HFF-Myc (cell line): ENCODE measurements at regions not wholly inside any gene's neighbourhood (a gene's known extent, or its start where the extent isn't known, plus 50 kb on each side); places are given as distances from the start of the nearest gene placed in this dataset.

Experiments
- DNase-seq: peaks from one replicate; pipeline ENCODE4 v3.0.0-alpha.2; 2011; ENCODE audit warnings: low read depth; ENCODE audit errors: extremely low read depth
- H3K4me3 ChIP-seq: replicated peaks from 2 replicates; pipeline ENCODE4 v1.5.1; 2011; ENCODE audit warnings: low read depth, mild to moderate bottlenecking, control low read depth, low read length
- TF ChIP-seq, protein P1 (sequence below): IDR thresholded peaks from 2 replicates; pipeline ENCODE4 v1.5.1; 2012; ENCODE audit warnings: mild to moderate bottlenecking, low read depth, low read length, control low read depth; ENCODE audit errors: missing control alignments

- DNase-seq = peak; percentile 26
- H3K4me3 ChIP-seq = no peak overlapping the region
- TF ChIP-seq, protein P1, sequence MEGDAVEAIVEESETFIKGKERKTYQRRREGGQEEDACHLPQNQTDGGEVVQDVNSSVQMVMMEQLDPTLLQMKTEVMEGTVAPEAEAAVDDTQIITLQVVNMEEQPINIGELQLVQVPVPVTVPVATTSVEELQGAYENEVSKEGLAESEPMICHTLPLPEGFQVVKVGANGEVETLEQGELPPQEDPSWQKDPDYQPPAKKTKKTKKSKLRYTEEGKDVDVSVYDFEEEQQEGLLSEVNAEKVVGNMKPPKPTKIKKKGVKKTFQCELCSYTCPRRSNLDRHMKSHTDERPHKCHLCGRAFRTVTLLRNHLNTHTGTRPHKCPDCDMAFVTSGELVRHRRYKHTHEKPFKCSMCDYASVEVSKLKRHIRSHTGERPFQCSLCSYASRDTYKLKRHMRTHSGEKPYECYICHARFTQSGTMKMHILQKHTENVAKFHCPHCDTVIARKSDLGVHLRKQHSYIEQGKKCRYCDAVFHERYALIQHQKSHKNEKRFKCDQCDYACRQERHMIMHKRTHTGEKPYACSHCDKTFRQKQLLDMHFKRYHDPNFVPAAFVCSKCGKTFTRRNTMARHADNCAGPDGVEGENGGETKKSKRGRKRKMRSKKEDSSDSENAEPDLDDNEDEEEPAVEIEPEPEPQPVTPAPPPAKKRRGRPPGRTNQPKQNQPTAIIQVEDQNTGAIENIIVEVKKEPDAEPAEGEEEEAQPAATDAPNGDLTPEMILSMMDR = no peak
Observed at GRCh38 chr19:31127134-31127967, 221.9 kb downstream of the TSHZ3 start.

DNA sequence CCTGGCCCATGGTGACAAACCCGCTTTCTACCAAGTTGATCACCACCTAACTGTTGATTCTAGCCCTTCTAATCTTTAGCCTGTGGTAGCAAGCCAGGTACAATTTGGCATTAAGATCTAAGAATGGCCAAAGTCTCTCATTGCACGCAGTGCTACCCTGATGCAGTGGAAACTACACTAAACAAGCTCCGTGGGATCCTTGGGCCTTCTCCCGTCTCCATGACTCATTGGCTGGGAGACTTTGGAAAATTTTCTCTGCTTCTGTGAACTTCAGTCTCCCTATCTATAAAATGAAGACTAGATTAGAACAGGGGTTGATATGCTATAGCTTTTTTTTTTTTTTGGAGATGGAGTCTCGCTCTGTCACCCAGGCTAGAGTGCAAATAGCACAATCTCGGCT is 223.0 kb downstream of the TSHZ3 start:
- no peak overlapping the region for H3K4me3 ChIP-seq
- TF ChIP-seq, protein P1 = no peak
- no peak for DNase-seq

- no peak for DNase-seq
- TF ChIP-seq, protein P1 = no peak
- no peak overlapping the region for H3K4me3 ChIP-seq
Observed at GRCh38 chr19:31125071-31125470, 224.2 kb downstream of the TSHZ3 start.

GRCh38 chr19:31121501-31121900 is 227.7 kb downstream of the TSHZ3 start:
- TF ChIP-seq, protein P1 = no peak
- H3K4me3 ChIP-seq = no peak overlapping the region
- DNase-seq = no peak

- H3K4me3 ChIP-seq = no peak overlapping the region
- no peak for DNase-seq
- TF ChIP-seq, protein P1 = no peak
Observed at GRCh38 chr19:31120952-31121351, 228.3 kb downstream of the TSHZ3 start.

GRCh38 chr19:31119951-31120690 is 229.1 kb downstream of the TSHZ3 start:
- TF ChIP-seq, protein P1 = no peak
- DNase-seq = no peak
- H3K4me3 ChIP-seq = no peak overlapping the region
